Naive thymus-derived CD4-positive, alpha-beta T cell (primary cell): ENCODE measurements at regions not wholly inside any gene's neighbourhood (a gene's known extent, or its start where the extent isn't known, plus 50 kb on each side); places are given as distances from the start of the nearest gene placed in this dataset.

Experiments
- ATAC-seq: fragments of 150-1000 bp; cut with Tn5 transposase; 2 replicates; pipeline ENCODE4 v1.10.0; 2021; ENCODE audit warnings: mild to moderate bottlenecking, moderate library complexity
- CTCF ChIA-PET: fragments of 350-600 bp; sonication (Branson Sonifier 250); formaldehyde crosslinking; loops from one replicate; lab custom pipeline; 2021; ENCODE audit warnings: antibody characterized with exemption; lab: Charles Lee
- POLR2A ChIA-PET: fragments of 350-600 bp; sonication (Branson Sonifier 250); formaldehyde crosslinking; loops from one replicate; lab custom pipeline; 2021; ENCODE audit warnings: antibody characterized with exemption, inconsistent platforms; lab: Charles Lee
- DNase-seq, 9 donors: peaks; one replicate each; pipeline versions ENCODE4 v3.0.0 to v3.0.0-alpha.2; 2020 to 2022; ENCODE audit warnings: mixed read lengths in 1 of 9
- H3K27ac ChIP-seq: one replicate; pipeline ENCODE4 v1.7.0; 2013; ENCODE audit warnings: mild to moderate bottlenecking, low read depth, low read length, moderate library complexity
- H3K27me3 ChIP-seq, 2 donors: one replicate each; pipeline ENCODE4 v1.7.0; 2013; ENCODE audit warnings: low read length in 2 of 2, mild to moderate bottlenecking in 2 of 2, moderate library complexity in 2 of 2; ENCODE audit not compliant: control insufficient read depth in 2 of 2, insufficient read depth in 2 of 2
- H3K36me3 ChIP-seq, 3 experiments: 1 replicate in 2 of 3; 2 replicates in 1 of 3; pipeline ENCODE4 v1.7.0; 2013; ENCODE audit warnings: low read length in 3 of 3, mild to moderate bottlenecking in 3 of 3, moderate library complexity in 1 of 3; ENCODE audit not compliant: insufficient read depth in 3 of 3, control insufficient read depth in 2 of 3
- H3K4me1 ChIP-seq, 2 donors: one replicate each; pipeline ENCODE4 v1.7.0; 2013; ENCODE audit warnings: low read length in 2 of 2, mild to moderate bottlenecking in 2 of 2, moderate library complexity in 1 of 2; ENCODE audit not compliant: control insufficient read depth in 2 of 2, insufficient read depth in 2 of 2
- H3K4me3 ChIP-seq: 2 replicates; pipeline ENCODE4 v1.7.0; 2013; ENCODE audit warnings: mild to moderate bottlenecking, low read length
- H3K9me3 ChIP-seq, 3 experiments: 1 replicate in 2 of 3; 2 replicates in 1 of 3; pipeline ENCODE4 v1.7.0; 2013; ENCODE audit warnings: low read length in 3 of 3; ENCODE audit not compliant: control insufficient read depth in 2 of 3
- H3K27ac Mint-ChIP-seq, 9 donors: one replicate each; pipeline ENCODE4 v1.8.0; 2020 to 2022; ENCODE audit warnings: mixed read lengths in 9 of 9, mild to moderate bottlenecking in 8 of 9, moderate library complexity in 5 of 9, inconsistent platforms in 2 of 9
- H3K27me3 Mint-ChIP-seq, 5 donors: one replicate each; pipeline ENCODE4 v1.8.0; 2021 to 2022; ENCODE audit warnings: mixed read lengths in 5 of 5, mild to moderate bottlenecking in 1 of 5
- H3K36me3 Mint-ChIP-seq, 5 donors: one replicate each; pipeline ENCODE4 v1.8.0; 2020 to 2022; ENCODE audit warnings: mixed read lengths in 5 of 5, mild to moderate bottlenecking in 3 of 5, inconsistent platforms in 1 of 5
- H3K4me1 Mint-ChIP-seq, 7 donors: one replicate each; pipeline ENCODE4 v1.8.0; 2020 to 2022; ENCODE audit warnings: mixed read lengths in 7 of 7, mild to moderate bottlenecking in 3 of 7, inconsistent platforms in 1 of 7
- H3K4me3 Mint-ChIP-seq, 10 donors: one replicate each; pipeline ENCODE4 v1.8.0; 2020 to 2022; ENCODE audit warnings: mild to moderate bottlenecking in 10 of 10, mixed read lengths in 10 of 10, moderate library complexity in 6 of 10, inconsistent platforms in 2 of 10
- H3K9me3 Mint-ChIP-seq, 11 donors: one replicate each; pipeline ENCODE4 v1.8.0; 2020 to 2022; ENCODE audit warnings: mixed read lengths in 11 of 11, mild to moderate bottlenecking in 4 of 11, inconsistent platforms in 1 of 11, moderate library complexity in 1 of 11
- intact Hi-C, 2 donors: fragments of 100-400 bp; cut with micrococcal nuclease; formaldehyde crosslinking; loops; one replicate each; pipeline ENCODE4 v1.15.1; 2023

DNA sequence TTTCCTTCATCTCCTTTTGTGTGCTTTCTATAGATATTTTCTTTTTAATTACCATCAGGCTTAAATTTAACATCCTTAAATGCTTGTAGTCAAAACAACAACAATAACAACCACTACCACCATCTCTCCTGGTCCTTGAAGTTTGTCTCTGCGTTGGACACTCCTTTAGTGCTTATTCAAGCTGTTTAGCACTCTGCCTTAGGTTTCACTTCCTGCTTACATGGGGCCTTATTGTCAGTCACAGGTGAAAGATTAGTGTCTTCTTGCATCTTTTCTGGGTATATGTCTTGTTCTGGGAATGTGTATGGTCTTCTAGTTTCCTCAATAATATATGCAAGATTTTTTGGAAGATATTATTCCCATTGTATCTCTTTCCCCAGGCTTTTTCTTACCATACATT is 240.1 kb upstream of the NXPH2 start:
- no peak for ATAC-seq
- Mint-ChIP-seq H3K27ac (no peak overlapping the region), H3K27me3 (no peaks in the 10 kb centered on the region)

DNA sequence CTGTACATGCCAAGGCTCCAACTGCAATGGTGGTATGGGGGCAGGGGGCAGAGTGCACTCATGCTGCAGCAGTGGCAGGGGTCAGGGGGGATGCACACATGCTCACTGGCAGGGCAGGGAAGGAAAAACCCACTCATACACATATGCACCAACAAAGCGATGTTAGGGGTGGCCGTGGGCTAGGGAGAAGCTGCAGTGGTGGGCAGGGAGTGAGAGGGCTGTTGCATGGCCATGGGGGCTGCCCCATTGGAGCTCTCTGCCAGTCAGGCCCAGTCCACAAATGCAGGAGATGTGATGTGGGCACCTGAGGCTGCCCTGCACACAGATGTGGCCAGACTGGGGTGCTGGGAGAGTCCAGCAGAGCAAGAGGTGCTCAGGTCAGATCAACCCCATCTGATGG is 238.1 kb upstream of the NXPH2 start:
- H3K27ac ChIP-seq = no peak overlapping the region
- H3K4me3 Mint-ChIP-seq = no peak overlapping the region
- H3K4me3 ChIP-seq = no peak overlapping the region
- H3K4me1 Mint-ChIP-seq = no peaks in the 10 kb centered on the region
- peaks cover 12 to 49% (median 22%) of the 10 kb centered on the region in 11 donors for H3K9me3 Mint-ChIP-seq
- no peaks in the 10 kb centered on the region for H3K27me3 Mint-ChIP-seq
- CTCF ChIA-PET = no interaction called here
- peaks cover 0 to 5% (median 0%) of the 10 kb centered on the region in 5 donors for H3K36me3 Mint-ChIP-seq
- H3K9me3 ChIP-seq = peaks cover 0 to 9% (median 0%) of the 10 kb centered on the region in 3 experiments
- H3K27ac Mint-ChIP-seq = no peak overlapping the region
- no peak for DNase-seq
- POLR2A ChIA-PET = no interaction called here
- no peaks in the 10 kb centered on the region for H3K4me1 ChIP-seq
- intact Hi-C loops = no loop called here
- H3K36me3 ChIP-seq = no peaks in the 10 kb centered on the region
- ATAC-seq = no peak
- no peaks in the 10 kb centered on the region for H3K27me3 ChIP-seq

More for the DNA sequence above, 240.1 kb upstream of the NXPH2 start:
- no peak for DNase-seq
- peaks cover 11 to 50% (median 18%) of the 10 kb centered on the region in 11 donors for H3K9me3 Mint-ChIP-seq
- POLR2A ChIA-PET = no interaction called here
- Histone ChIP-seq H3K4me3 (no peak overlapping the region), H3K36me3 (no peaks in the 10 kb centered on the region), H3K9me3 (peaks cover 0 to 9% (median 0%) of the 10 kb centered on the region in 3 experiments), H3K27me3 (no peaks in the 10 kb centered on the region), H3K4me1 (no peaks in the 10 kb centered on the region), H3K27ac (no peak overlapping the region)
- H3K4me3 Mint-ChIP-seq = no peak overlapping the region
- intact Hi-C loops = no loop called here
- no peaks in the 10 kb centered on the region for H3K4me1 Mint-ChIP-seq
- peaks cover 0 to 2% (median 0%) of the 10 kb centered on the region in 5 donors for H3K36me3 Mint-ChIP-seq
- CTCF ChIA-PET = no interaction called here

GRCh38 chr2:139007130-139007529 is 226.9 kb upstream of the NXPH2 start:
- no peak overlapping the region for H3K27ac Mint-ChIP-seq
- POLR2A ChIA-PET = no interaction called here
- no peak overlapping the region for H3K4me3 ChIP-seq
- no peaks in the 10 kb centered on the region for H3K36me3 Mint-ChIP-seq
- DNase-seq (no peak), ATAC-seq (no peak)
- H3K4me1 Mint-ChIP-seq = no peaks in the 10 kb centered on the region
- intact Hi-C loops = no loop called here
- no peak overlapping the region for H3K27ac ChIP-seq
- no peaks in the 10 kb centered on the region for H3K27me3 Mint-ChIP-seq
- CTCF ChIA-PET = no interaction called here
- no peak overlapping the region for H3K4me3 Mint-ChIP-seq
- H3K9me3 ChIP-seq = no peaks in the 10 kb centered on the region
- H3K9me3 Mint-ChIP-seq = peaks cover 0 to 10% (median 3%) of the 10 kb centered on the region in 11 donors
- no peaks in the 10 kb centered on the region for H3K4me1 ChIP-seq
- no peaks in the 10 kb centered on the region for H3K27me3 ChIP-seq
- H3K36me3 ChIP-seq = no peaks in the 10 kb centered on the region

DNA sequence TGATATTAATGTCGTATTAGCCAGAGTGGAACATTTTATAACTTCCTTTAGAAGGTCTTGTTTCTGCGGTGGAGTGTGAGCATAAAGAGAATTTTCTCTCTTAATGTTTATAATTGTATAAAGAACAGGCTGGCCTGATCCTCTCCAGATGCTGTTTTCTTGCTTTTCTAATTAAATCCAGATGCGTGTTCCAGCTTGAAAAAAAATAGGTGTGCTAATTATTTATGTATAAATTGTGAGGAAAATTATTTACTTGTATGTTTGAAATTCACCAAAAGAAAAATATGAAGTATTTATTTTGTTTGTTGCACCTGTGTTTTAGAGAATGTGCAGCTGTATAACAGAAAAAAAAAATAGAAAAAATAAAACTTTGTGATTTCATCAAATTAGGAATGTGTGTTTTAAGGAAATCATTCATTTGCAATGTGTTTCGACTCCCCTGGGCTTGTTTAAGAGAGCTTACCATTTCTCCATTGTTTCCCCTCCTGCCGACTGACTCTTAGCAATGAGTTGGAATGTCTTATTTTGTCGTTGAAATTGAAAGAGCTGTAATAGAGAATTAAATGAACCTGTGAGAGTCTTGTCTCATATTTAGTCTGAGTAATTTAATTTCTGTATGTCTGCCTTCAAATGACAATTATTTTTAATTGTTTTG is 220.1 kb upstream of the NXPH2 start:
- no peak overlapping the region for H3K4me3 ChIP-seq
- H3K36me3 ChIP-seq = no peaks in the 10 kb centered on the region
- Mint-ChIP-seq H3K36me3 (no peaks in the 10 kb centered on the region), H3K4me1 (no peaks in the 10 kb centered on the region), H3K27ac (no peak overlapping the region), H3K9me3 (peaks cover 0 to 8% (median 0%) of the 10 kb centered on the region in 11 donors), H3K27me3 (no peaks in the 10 kb centered on the region), H3K4me3 (no peak overlapping the region)
- no peaks in the 10 kb centered on the region for H3K27me3 ChIP-seq
- ChIA-PET POLR2A (no interaction called here), CTCF (no interaction called here)
- intact Hi-C loops = no loop called here
- H3K4me1 ChIP-seq = no peaks in the 10 kb centered on the region
- DNase-seq (no peak), ATAC-seq (no peak)
- no peaks in the 10 kb centered on the region for H3K9me3 ChIP-seq
- no peak overlapping the region for H3K27ac ChIP-seq

DNA sequence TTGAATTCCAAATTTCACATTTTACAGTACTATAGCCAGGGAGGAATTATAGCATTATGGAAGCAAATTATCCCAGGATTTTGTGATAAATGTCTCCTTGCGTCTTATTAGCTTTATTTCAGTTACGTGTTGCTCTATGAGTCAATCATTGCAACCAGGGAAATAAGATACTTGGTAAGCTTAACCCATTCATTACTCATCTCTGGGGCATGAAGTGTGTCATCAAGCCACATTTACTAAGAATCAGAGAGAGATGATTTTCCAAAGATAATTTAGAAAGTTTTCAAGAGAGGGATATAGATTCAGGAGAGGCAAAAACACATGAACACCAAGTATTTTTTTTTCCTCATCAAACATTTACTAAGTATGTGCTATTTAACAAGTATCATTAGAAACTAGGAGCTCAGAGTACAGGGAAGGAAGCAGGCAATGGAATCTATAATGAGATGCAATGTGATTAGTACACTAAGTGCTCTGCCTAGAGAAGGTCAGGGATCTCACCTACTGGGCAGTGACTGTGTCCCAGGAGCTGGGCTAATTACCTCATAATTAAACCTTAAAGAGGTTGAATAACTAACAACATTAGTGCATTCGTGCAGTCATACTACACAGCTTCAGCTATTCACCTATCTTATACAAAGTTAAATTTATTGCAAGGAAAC is 217.8 kb upstream of the NXPH2 start:
- Mint-ChIP-seq H3K4me3 (no peak overlapping the region), H3K27me3 (no peaks in the 10 kb centered on the region), H3K4me1 (no peaks in the 10 kb centered on the region), H3K27ac (no peak overlapping the region), H3K36me3 (no peaks in the 10 kb centered on the region), H3K9me3 (peaks cover 0 to 10% (median 0%) of the 10 kb centered on the region in 11 donors)
- Histone ChIP-seq H3K4me3 (no peak overlapping the region), H3K4me1 (no peaks in the 10 kb centered on the region), H3K9me3 (no peaks in the 10 kb centered on the region), H3K27ac (no peak overlapping the region), H3K27me3 (no peaks in the 10 kb centered on the region), H3K36me3 (no peaks in the 10 kb centered on the region)
- ATAC-seq (no peak), DNase-seq (no peak)
- intact Hi-C loops = no loop called here
- ChIA-PET POLR2A (no interaction called here), CTCF (no interaction called here)

GRCh38 chr2:138997346-138997745 is 217.2 kb upstream of the NXPH2 start:
- H3K9me3 ChIP-seq = no peaks in the 10 kb centered on the region
- Mint-ChIP-seq H3K36me3 (no peaks in the 10 kb centered on the region), H3K4me3 (no peak overlapping the region), H3K27ac (no peak overlapping the region), H3K9me3 (peaks cover 0 to 11% (median 1%) of the 10 kb centered on the region in 11 donors), H3K4me1 (no peaks in the 10 kb centered on the region), H3K27me3 (no peaks in the 10 kb centered on the region)
- ATAC-seq (no peak), DNase-seq (no peak)
- ChIA-PET POLR2A (no interaction called here), CTCF (no interaction called here)
- H3K27ac ChIP-seq = no peak overlapping the region
- no peaks in the 10 kb centered on the region for H3K27me3 ChIP-seq
- intact Hi-C loops = no loop called here
- no peaks in the 10 kb centered on the region for H3K4me1 ChIP-seq
- H3K36me3 ChIP-seq = no peaks in the 10 kb centered on the region
- H3K4me3 ChIP-seq = no peak overlapping the region

GRCh38 chr2:138994502-138994901 is 214.3 kb upstream of the NXPH2 start:
- Histone ChIP-seq H3K27ac (no peak overlapping the region), H3K27me3 (no peaks in the 10 kb centered on the region), H3K4me3 (no peak overlapping the region), H3K4me1 (no peaks in the 10 kb centered on the region), H3K9me3 (peaks cover 0 to 7% (median 0%) of the 10 kb centered on the region in 3 experiments), H3K36me3 (no peaks in the 10 kb centered on the region)
- CTCF ChIA-PET = no interaction called here
- ATAC-seq = no peak
- Mint-ChIP-seq H3K4me1 (no peaks in the 10 kb centered on the region), H3K4me3 (no peak overlapping the region), H3K9me3 (peaks cover 0 to 11% (median 5%) of the 10 kb centered on the region in 11 donors), H3K27me3 (no peaks in the 10 kb centered on the region), H3K27ac (no peak overlapping the region), H3K36me3 (no peaks in the 10 kb centered on the region)
- POLR2A ChIA-PET = no interaction called here
- intact Hi-C loops = no loop called here
- no peak for DNase-seq
